Lower leg skin (tissue), 3 donors: ENCODE measurements at regions not wholly inside any gene's neighbourhood (a gene's known extent, or its start where the extent isn't known, plus 50 kb on each side); places are given as distances from the start of the nearest gene placed in this dataset.

Experiments used
- POLR2A ChIP-seq, 2 donors: fragments of 450-650 bp; IDR thresholded peaks; one replicate each; pipeline ENCODE4 v1.6.1; 2016 to 2017; ENCODE audit warnings: antibody characterized with exemption in 2 of 2, mild to moderate bottlenecking in 1 of 2, moderate library complexity in 1 of 2
- TF ChIP-seq, protein P1 (sequence below), 3 donors: fragments of 450-650 bp; IDR thresholded peaks; one replicate each; pipeline ENCODE4 v1.5.1; 2016; ENCODE audit warnings: antibody characterized with exemption in 3 of 3, mild to moderate bottlenecking in 3 of 3, moderate library complexity in 2 of 3

DNA sequence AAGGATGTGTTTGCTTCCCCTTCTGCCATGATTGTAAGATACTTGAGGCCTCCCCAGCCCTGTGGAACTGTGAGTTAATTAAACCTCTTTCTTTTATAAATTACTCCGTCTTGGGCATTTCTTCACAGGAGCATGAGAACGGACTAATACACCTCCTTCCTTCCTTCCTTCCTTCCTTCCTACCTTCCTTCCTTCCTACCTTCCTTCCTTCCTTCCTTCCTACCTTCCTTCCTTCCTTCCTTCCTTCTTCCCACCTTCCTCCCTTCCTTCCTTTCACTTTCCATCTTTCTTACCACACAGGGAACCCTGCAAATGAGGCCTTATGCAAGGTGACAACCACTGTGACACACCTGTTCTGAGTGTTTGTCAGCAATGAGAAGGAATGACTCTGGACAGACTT, 141.3 kb upstream of the EXOC2 start:
- TF ChIP-seq, protein P1, sequence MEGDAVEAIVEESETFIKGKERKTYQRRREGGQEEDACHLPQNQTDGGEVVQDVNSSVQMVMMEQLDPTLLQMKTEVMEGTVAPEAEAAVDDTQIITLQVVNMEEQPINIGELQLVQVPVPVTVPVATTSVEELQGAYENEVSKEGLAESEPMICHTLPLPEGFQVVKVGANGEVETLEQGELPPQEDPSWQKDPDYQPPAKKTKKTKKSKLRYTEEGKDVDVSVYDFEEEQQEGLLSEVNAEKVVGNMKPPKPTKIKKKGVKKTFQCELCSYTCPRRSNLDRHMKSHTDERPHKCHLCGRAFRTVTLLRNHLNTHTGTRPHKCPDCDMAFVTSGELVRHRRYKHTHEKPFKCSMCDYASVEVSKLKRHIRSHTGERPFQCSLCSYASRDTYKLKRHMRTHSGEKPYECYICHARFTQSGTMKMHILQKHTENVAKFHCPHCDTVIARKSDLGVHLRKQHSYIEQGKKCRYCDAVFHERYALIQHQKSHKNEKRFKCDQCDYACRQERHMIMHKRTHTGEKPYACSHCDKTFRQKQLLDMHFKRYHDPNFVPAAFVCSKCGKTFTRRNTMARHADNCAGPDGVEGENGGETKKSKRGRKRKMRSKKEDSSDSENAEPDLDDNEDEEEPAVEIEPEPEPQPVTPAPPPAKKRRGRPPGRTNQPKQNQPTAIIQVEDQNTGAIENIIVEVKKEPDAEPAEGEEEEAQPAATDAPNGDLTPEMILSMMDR (IDR thresholded peaks at IDR 0.05), result no peak
- TF ChIP-seq POLR2A (IDR thresholded peaks at IDR 0.05), result no peak
